Loucy (cell line): ENCODE measurements at regions not wholly inside any gene's neighbourhood (a gene's known extent, or its start where the extent isn't known, plus 50 kb on each side); places are given as distances from the start of the nearest gene placed in this dataset.

Experiments used
- H2AFZ ChIP-seq: fragments of 200-600 bp; sonication (generic); 2 replicates; pipeline ENCODE4 v1.6.0; 2016; ENCODE audit warnings: antibody characterized with exemption, mild to moderate bottlenecking, low read length, moderate library complexity
- H3F3A ChIP-seq: fragments of 200-600 bp; 2 replicates; pipeline ENCODE4 v1.6.0; 2016; ENCODE audit warnings: antibody characterized with exemption, low read depth, mild to moderate bottlenecking
- H3K27me3 ChIP-seq: fragments of 200-600 bp; sonication (generic); 2 replicates; pipeline ENCODE4 v1.6.1; 2014; ENCODE audit warnings: low read length, mild to moderate bottlenecking; ENCODE audit not compliant: insufficient read depth, poor library complexity, severe bottlenecking
- H3K36me3 ChIP-seq: fragments of 200-600 bp; sonication (generic); 2 replicates; pipeline ENCODE4 v1.6.1; 2016; ENCODE audit warnings: low read length; ENCODE audit not compliant: insufficient read depth
- H3K4me1 ChIP-seq: fragments of 200-600 bp; sonication (generic); 2 replicates; pipeline ENCODE4 v1.5.1; 2014; ENCODE audit warnings: low read length, mild to moderate bottlenecking; ENCODE audit not compliant: insufficient read depth, poor library complexity, severe bottlenecking
- H3K4me2 ChIP-seq: fragments of 200-600 bp; sonication (generic); 2 replicates; pipeline ENCODE4 v1.6.0; 2014; ENCODE audit warnings: antibody characterized with exemption, low read length, low read depth, mild to moderate bottlenecking; ENCODE audit not compliant: poor library complexity, severe bottlenecking
- H3K4me3 ChIP-seq: fragments of 200-600 bp; sonication (generic); 2 replicates; pipeline ENCODE4 v1.5.1; 2014; ENCODE audit warnings: low read length, mild to moderate bottlenecking, mixed read lengths; ENCODE audit not compliant: poor library complexity, severe bottlenecking
- H3K79me2 ChIP-seq: fragments of 200-600 bp; sonication (generic); 2 replicates; pipeline ENCODE4 v1.6.1; 2014; ENCODE audit warnings: low read length; ENCODE audit not compliant: insufficient read depth
- H3K9ac ChIP-seq: fragments of 200-600 bp; sonication (generic); 2 replicates; pipeline ENCODE4 v1.6.0; 2014; ENCODE audit warnings: mild to moderate bottlenecking, low read depth, low read length, moderate library complexity; ENCODE audit not compliant: poor library complexity, severe bottlenecking
- H3K9me2 ChIP-seq: fragments of 200-600 bp; sonication (generic); replicated peaks from 2 replicates; pipeline ENCODE4 v1.6.1; 2016; ENCODE audit warnings: low read depth, low read length, mixed read lengths
- H3K9me3 ChIP-seq: fragments of 200-600 bp; sonication (generic); 2 replicates; pipeline ENCODE4 v1.6.1; 2014; ENCODE audit warnings: mild to moderate bottlenecking, antibody characterized with exemption, low read length, low read depth; ENCODE audit not compliant: insufficient read depth
- H4K20me1 ChIP-seq: fragments of 200-600 bp; sonication (generic); 2 replicates; pipeline ENCODE4 v1.6.0; 2014; ENCODE audit warnings: antibody characterized with exemption, low read length, mild to moderate bottlenecking; ENCODE audit not compliant: insufficient read depth, poor library complexity, severe bottlenecking
- EZH2phosphoT487 ChIP-seq: fragments of 200-600 bp; IDR thresholded peaks from 2 replicates; pipeline ENCODE4 v1.6.1; 2018; ENCODE audit warnings: antibody characterized with exemption, mild to moderate bottlenecking, moderate library complexity, borderline replicate concordance
- TF ChIP-seq, protein P1 (sequence below): fragments of 200-600 bp; sonication (generic); conservative IDR thresholded peaks from 2 replicates; pipeline ENCODE4 v1.5.1; 2014; ENCODE audit warnings: mild to moderate bottlenecking, antibody characterized with exemption, low read length

DNA sequence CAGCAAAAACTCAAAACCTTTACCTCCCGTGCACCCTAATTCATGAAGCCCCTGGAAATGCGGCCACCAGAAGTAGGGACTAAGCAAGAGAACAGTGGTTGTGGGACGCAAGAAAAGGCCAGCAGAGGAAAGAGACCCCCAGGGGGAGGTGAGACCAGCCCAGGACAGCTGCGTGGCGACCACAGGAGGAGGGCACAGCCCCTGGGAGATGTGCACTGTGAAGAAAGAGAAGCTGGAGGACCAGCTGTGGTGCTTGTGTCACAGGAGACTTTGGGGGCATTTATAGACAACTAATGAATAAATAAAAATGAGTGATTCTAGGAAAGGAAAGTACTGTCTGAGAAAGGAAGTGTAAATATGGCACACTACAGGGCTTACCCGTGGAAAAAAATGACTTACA, 263.8 kb downstream of the EIPR1 start:
- Histone ChIP-seq H3K36me3 (no peaks in the 10 kb centered on the region), H3K9ac (no peak overlapping the region)

DNA sequence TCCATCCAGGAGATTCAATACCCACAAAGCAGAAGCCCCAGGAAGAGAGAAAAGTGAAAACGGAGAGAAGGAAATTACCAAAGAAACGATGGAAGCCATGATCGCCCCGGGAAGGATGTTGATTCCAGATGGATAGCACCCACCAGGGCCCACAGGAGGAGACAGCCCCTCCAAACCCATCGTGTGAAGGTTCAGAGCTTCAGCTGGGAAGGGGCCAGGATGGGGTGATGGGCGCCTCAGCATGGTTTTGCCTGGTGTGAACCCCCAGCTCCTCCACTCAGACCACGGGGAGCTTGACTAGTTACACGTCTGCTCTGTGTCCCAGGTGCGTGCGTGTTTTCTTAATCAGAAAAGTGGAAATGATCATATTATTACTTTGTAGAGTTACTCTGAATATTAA, 264.5 kb downstream of the EIPR1 start:
- no peak overlapping the region for H2AFZ ChIP-seq
- no peak for TF ChIP-seq EZH2phosphoT487
- TF ChIP-seq, protein P1, sequence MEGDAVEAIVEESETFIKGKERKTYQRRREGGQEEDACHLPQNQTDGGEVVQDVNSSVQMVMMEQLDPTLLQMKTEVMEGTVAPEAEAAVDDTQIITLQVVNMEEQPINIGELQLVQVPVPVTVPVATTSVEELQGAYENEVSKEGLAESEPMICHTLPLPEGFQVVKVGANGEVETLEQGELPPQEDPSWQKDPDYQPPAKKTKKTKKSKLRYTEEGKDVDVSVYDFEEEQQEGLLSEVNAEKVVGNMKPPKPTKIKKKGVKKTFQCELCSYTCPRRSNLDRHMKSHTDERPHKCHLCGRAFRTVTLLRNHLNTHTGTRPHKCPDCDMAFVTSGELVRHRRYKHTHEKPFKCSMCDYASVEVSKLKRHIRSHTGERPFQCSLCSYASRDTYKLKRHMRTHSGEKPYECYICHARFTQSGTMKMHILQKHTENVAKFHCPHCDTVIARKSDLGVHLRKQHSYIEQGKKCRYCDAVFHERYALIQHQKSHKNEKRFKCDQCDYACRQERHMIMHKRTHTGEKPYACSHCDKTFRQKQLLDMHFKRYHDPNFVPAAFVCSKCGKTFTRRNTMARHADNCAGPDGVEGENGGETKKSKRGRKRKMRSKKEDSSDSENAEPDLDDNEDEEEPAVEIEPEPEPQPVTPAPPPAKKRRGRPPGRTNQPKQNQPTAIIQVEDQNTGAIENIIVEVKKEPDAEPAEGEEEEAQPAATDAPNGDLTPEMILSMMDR, result no peak
- no peak overlapping the region for H3K4me2 ChIP-seq
- no peak overlapping the region for H3K9ac ChIP-seq
- H3K36me3 ChIP-seq, result no peaks in the 10 kb centered on the region
- no peaks in the 10 kb centered on the region for H3K4me1 ChIP-seq
- H4K20me1 ChIP-seq, result no peaks in the 10 kb centered on the region
- H3K27me3 ChIP-seq, result no peaks in the 10 kb centered on the region
- no peaks in the 10 kb centered on the region for H3K9me2 ChIP-seq
- H3K79me2 ChIP-seq, result no peaks in the 10 kb centered on the region
- peaks cover 5% of the 10 kb centered on the region; the same call in 1 of the 2 replicates for H3K9me3 ChIP-seq
- H3K4me3 ChIP-seq, result no peak overlapping the region
- no peaks in the 10 kb centered on the region for H3F3A ChIP-seq

More for the DNA sequence above, 263.8 kb downstream of the EIPR1 start:
- no peaks in the 10 kb centered on the region for H3K9me2 ChIP-seq
- no peak overlapping the region for H3K4me3 ChIP-seq
- peaks cover 5% of the 10 kb centered on the region; the same call in 1 of the 2 replicates for H3K9me3 ChIP-seq
- no peaks in the 10 kb centered on the region for H3K4me1 ChIP-seq
- no peaks in the 10 kb centered on the region for H3K27me3 ChIP-seq
- no peaks in the 10 kb centered on the region for H3K79me2 ChIP-seq
- H3K4me2 ChIP-seq, result no peak overlapping the region
- H2AFZ ChIP-seq, result no peak overlapping the region
- TF ChIP-seq, protein P1, result no peak
- TF ChIP-seq EZH2phosphoT487, result no peak
- H3F3A ChIP-seq, result no peaks in the 10 kb centered on the region
- no peaks in the 10 kb centered on the region for H4K20me1 ChIP-seq

DNA sequence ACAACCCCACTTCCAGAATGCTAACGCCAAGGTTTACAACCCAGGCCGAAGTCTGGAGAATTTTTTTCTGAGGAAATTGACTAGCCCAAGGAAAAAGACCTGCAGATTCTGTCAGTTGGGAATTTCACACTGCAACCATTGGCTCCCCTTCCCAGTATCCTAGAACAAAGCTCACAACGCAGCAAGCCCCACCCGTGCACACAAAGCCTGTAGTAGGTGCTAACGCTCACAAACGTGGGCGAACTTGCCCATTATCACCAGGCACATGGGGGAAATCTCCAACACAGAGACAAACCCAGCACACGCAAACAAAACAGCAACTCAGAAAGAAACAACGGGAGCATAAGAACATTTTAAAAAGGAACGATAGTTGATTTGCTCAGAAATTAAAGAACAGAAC, 265.1 kb downstream of the EIPR1 start:
- H4K20me1 ChIP-seq, result no peaks in the 10 kb centered on the region
- no peak overlapping the region for H3K4me2 ChIP-seq
- no peaks in the 10 kb centered on the region for H3K79me2 ChIP-seq
- H3K4me3 ChIP-seq, result no peak overlapping the region
- no peaks in the 10 kb centered on the region for H3K36me3 ChIP-seq
- H3F3A ChIP-seq, result no peaks in the 10 kb centered on the region
- H3K9me3 ChIP-seq, result peaks cover 5% of the 10 kb centered on the region; the same call in 1 of the 2 replicates
- no peaks in the 10 kb centered on the region for H3K9me2 ChIP-seq
- no peaks in the 10 kb centered on the region for H3K27me3 ChIP-seq
- TF ChIP-seq, protein P1, result no peak
- TF ChIP-seq EZH2phosphoT487, result no peak
- H2AFZ ChIP-seq, result no peak overlapping the region
- no peak overlapping the region for H3K9ac ChIP-seq
- no peaks in the 10 kb centered on the region for H3K4me1 ChIP-seq
